ENCODE measurements at regions not wholly inside any gene's neighbourhood (a gene's known extent, or its start where the extent isn't known, plus 50 kb on each side); places are given as distances from the start of the nearest gene placed in this dataset.

DNA sequence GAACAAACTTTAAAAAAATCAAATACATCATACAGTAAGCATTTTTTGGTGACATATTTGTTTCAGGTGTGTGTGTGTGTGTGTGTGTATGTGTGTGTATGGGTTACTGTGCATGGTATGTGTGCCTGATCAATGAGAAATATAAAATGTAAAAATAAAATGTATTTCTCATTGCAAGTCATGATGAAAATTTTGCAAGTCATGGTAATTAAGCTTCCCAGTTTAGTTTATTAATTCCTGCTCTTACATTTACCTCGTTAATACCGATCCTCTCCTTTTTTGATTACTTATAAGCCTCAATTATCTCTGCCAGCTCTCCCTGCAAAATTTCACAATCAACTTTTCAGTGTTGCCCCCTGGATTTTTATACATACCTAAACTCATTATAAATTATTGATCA lies 114.6 kb upstream of the ADGRL3 start (continued):
- TF ChIP-seq ZNF462 (CRISPR knock-in tag; IDR thresholded peaks at IDR 0.05) (no peak), ZNF114 (CRISPR knock-in tag; IDR thresholded peaks at IDR 0.05) (no peak)

GRCh38 chr4:61086357-61086756 lies 113.8 kb upstream of the ADGRL3 start:
- DNase-seq (ENCODE audit: low spot score) (no peak), ATAC-seq (no peak)
- no peak overlapping the region for H3K4me2 ChIP-seq
- H3K27me3 Mint-ChIP-seq (ENCODE audit: insufficient read depth, low read depth, poor library complexity): no peaks in the 10 kb centered on the region
- H4K20me1 ChIP-seq (replicated peaks; ENCODE audit: insufficient read depth): no peaks in the 10 kb centered on the region
- H3F3A ChIP-seq (replicated peaks; ENCODE audit: low read depth): no peaks in the 10 kb centered on the region
- no peak overlapping the region for H3K4me3 Mint-ChIP-seq
- H3K27ac ChIP-seq (ENCODE audit: low read depth): no peak overlapping the region
- H3K4me1 Mint-ChIP-seq: no peaks in the 10 kb centered on the region
- no peaks in the 10 kb centered on the region for H3K9me3 Mint-ChIP-seq
- no peaks in the 10 kb centered on the region for H3K36me3 ChIP-seq (ENCODE audit: insufficient read depth)
- no peak overlapping the region for H2AFZ ChIP-seq
- H3K4me3 ChIP-seq: no peak overlapping the region
- no peaks in the 10 kb centered on the region for H3K4me1 ChIP-seq (ENCODE audit: insufficient read depth)
- H3K9me2 ChIP-seq (ENCODE audit: insufficient read depth): no peaks in the 10 kb centered on the region
- H3K36me3 Mint-ChIP-seq (ENCODE audit: low read depth): no peaks in the 10 kb centered on the region
- H3K27me3 ChIP-seq (ENCODE audit: insufficient read depth): no peaks in the 10 kb centered on the region
- no peak overlapping the region for H3K27ac Mint-ChIP-seq
- H3K79me2 ChIP-seq (replicated peaks; ENCODE audit: insufficient read depth): no peaks in the 10 kb centered on the region
- TF ChIP-seq STAT1 (IDR thresholded peaks at IDR 0.05; ENCODE audit: unreplicated experiment) (no peak), EZH2 (IDR thresholded peaks at IDR 0.05; ENCODE audit: low read depth, unreplicated experiment) (no peak), ETS1 (IDR thresholded peaks at IDR 0.05) (no peak), NANOG (IDR thresholded peaks at IDR 0.05; ENCODE audit: borderline replicate concordance) (no peak), JUNB (IDR thresholded peaks at IDR 0.05; ENCODE audit: unreplicated experiment) (no peak), POLR2AphosphoS5 (IDR thresholded peaks at IDR 0.05; ENCODE audit: low read depth) (no peak), CTCF (conservative IDR thresholded peaks at IDR 0.05; ENCODE audit: low read depth in 2 of 2) (no peak), ZNF331 (CRISPR knock-in tag; IDR thresholded peaks at IDR 0.05; ENCODE audit: low read depth) (no peak), EZH2phosphoT487 (IDR thresholded peaks at IDR 0.05; ENCODE audit: unreplicated experiment) (no peak), REST (IDR thresholded peaks at IDR 0.05; ENCODE audit: unreplicated experiment) (no peak)
